ENCODE measurements at regions not wholly inside any gene's neighbourhood (a gene's known extent, or its start where the extent isn't known, plus 50 kb on each side); places are given as distances from the start of the nearest gene placed in this dataset.
A peak's percentile ranks its signal among the peaks of the same experiment; 100 is the strongest.

- no peak for DNase-seq (ENCODE audit: low spot score)
Observed at GRCh38 chr2:118278046-118278445, 189.8 kb downstream of the INSIG2 start.

GRCh38 chr2:118274841-118275510 lies 186.7 kb downstream of the INSIG2 start:
- DNase-seq (ENCODE audit: low spot score), result no peak

DNA sequence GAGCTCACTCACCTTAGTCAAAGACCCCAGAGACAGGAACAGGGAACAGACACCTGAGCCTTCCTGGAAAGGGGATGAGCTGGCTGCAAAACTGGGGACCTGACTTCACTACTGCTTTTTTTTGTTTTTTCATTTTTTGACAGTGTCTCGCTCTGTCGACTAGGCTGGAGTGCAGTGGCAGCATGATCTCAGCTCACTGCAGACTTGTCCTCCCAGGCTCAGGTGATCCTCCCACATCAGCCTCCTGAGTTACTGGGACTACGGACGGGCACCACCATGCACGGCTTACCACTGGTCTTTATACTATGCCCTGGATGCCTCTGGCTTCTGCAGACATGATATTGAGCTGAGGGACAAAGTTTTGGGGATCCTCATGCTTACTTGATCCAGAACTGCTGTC lies 184.1 kb downstream of the INSIG2 start:
- DNase-seq (ENCODE audit: low spot score), result no peak

DNA sequence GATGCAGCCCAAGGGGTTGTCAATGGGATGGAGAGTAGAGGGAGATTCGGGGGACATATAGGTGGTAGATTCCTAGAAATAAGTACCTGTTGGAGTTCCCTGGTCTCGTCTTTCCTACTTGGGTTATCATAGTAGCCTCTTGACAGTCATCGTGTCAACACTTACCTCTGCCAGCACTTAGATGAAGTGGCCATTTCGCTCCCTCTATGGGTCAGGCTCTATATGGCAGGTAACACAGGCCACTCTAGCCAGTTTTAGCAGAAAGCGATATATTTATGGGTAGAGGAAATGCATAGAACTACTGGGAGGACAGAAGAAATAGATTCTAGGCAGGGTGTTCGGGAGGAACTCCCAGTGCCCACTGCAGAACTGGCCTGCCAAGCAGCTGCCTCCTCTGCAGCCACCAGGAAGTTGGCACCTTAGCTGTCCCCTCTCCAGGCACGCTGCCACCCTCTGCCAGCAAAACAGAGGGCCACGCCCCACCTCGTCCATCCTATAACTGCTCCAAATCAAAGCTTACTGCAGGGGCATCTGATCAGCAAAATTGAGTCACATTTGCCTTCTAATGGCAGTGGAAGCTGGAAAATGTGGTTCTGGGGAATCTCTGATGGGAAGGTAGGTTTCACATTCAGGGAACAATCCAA lies 181.3 kb downstream of the INSIG2 start:
- no peak for DNase-seq (ENCODE audit: low spot score)

- no peak for DNase-seq (ENCODE audit: low spot score)
Observed at GRCh38 chr2:118268268-118268667, 180.0 kb downstream of the INSIG2 start.

DNA sequence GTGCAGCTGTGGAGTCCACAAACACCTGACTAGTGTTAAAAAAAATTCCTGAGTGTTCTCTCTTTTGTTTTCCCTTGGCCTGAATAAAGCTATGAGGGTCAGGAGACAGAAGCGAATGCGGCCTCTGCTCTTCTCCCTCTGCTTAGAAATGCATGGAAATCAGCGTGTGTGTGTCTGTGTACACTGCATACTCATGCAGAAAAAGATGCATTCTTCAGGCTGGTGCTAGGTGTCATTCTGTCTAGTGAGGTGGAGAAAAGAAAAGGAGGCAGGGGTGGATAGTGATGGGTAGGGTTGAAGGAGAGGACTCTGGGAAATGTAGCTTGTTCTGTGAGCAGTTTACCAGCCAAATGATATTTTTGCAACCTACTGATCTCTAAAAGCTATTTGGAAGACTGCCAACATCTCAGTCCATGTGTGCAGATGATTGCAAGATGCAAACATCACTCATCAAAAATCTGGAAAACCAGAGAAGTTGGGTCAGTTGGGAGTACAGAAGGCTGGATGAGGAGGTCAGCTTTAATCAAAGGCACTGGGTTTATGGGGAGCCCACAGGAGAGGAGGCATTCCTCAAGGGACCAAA lies 177.7 kb downstream of the INSIG2 start:
- no peak for DNase-seq (ENCODE audit: low spot score)

DNA sequence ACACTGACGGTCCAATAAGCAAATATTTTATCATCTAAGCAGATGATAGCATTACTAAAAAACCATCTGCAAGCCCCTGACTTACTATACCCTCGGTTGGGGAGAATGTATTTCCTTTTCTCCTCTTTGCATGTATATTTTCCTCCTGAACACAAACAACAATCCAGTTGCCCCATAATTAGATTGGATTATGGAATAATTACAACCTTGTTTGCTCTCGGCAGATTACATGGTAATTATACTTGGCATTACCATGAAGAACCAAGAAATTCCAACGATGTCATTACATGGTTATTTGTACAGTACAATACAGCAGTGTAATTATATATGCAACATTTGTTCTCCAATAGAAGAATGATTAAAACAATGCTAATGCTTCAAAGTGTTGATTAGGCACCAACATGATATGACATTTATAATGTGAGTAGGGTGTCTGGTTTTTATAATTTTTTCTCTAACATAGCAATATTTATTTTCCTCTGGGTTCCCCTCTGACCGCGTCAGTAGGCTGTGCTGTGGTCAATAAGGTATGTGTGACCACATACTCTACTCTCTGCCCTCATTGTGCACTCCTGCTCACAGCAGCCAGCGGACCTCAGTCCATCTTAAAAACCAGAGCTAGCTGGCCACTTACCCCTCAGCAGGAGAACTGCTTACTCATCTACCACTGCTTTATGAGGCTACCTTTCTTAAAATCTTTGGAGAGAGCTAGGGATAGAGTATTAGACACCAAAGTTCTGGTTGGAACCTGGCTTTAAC lies 176.1 kb downstream of the INSIG2 start:
- no peak for DNase-seq (ENCODE audit: low spot score)

GRCh38 chr2:118257696-118258095 lies 169.4 kb downstream of the INSIG2 start:
- DNase-seq (ENCODE audit: low spot score), result no peak

DNA sequence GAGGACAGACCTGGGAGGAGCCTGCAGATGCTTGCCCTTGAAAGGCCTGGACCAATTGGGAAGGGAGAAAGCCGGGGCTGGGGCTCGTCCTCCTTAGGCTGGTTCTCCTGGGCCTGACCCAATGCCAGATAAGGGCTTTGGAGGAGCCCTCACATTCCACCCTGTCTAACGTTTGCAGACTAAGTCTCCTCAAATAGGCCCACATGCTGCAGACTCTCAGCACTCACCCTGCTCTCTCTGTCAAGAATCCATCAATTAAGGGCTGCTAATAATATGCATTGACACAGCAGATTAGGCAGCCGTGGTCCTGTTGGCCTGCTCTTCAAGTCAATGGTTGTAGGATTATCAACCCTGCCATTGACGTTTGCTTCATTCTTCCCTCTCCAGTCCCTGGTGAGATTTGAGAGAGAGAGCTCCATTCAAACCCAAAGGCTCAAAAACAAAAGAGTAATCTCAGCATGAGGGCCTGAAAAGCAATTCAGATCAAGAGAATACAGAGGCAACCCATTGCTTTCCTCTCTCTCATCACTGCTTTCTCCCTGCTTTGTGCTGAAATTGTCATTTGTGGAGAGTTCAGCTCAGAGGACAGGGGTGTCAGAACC lies 167.6 kb downstream of the INSIG2 start:
- DNase-seq (ENCODE audit: low spot score), result no peak

DNA sequence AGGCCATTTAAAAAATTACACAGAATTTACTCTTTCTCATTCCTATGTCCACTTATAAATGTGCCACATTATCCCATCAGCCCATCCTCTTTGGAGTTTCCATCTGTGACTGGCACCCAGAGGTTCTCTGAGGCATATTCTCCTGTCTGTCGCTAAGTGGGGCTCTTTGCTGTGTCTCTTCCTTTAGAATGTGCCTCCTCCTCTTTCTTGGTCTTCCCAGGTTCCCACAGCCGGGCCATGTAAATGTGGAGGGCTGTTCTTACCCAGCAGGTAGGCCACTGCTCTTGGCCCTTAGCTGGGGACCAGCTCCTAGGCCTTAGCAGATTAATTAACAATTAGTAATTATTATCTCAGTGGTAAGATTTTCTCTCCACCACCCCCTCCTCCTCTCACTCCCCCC lies 167.0 kb downstream of the INSIG2 start:
- no peak for DNase-seq (ENCODE audit: low spot score)

DNA sequence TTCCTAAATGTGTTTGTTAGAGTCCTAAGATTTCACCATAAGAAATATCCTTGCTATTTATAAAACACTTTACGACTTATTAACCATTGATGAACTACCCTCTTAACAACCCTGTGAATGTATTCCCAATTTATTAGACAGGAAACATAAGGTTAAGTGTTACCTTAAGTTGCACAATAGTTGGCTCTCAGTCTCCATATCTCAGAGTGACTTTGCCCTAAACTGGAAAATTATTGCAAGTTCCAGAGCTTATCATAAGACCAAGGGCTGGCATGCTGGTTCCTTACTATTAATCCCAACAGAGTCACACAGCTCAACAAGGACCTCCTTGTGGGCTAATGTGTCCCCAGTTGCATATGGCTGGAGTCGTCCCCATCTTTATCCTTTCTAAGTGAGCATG lies 165.8 kb downstream of the INSIG2 start:
- DNase-seq (ENCODE audit: low spot score), result no peak

- DNase-seq (ENCODE audit: low spot score), result peak; percentile 19
Observed at GRCh38 chr2:118251427-118251826, 163.2 kb downstream of the INSIG2 start.

DNA sequence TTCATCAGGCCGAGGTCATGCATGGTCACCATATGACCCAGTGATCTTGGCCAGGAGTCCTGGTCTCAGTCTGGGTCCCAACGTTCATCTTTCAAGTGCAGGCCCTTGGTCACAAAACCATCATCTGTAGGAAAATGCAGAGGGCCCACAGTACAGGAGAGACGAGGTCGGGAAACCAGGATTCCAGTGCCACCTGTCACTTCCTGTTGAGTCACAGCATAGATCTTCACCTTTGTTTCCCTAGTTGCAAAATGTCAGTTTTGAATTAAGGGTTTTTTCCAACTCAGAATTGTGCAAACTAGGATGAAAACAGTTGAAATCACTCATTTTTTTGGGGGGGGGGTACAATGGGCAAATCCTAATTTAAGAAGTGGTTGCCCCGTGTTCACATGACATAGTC lies 162.2 kb downstream of the INSIG2 start:
- DNase-seq (ENCODE audit: low spot score), result no peak

DNA sequence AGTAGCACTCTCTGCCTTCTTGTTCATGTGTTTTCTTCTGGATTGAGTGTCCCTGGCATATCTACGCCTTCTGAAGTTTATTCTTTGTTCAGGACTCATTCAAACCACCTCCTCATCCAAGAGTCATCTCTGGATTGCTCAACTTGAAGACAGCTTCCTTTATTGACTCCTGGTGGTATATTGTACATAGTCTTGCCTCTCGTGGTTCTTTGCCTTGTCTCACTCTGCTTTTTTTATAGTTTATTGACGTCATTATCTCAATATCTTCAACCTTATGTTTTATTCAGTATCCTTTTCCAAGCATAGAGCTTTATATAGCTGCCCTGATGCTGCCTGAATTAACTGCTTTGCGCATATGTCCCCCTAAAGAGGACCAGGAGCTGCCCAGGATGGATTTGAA lies 161.7 kb downstream of the INSIG2 start:
- no peak for DNase-seq (ENCODE audit: low spot score)

- DNase-seq (ENCODE audit: low spot score), result no peak
Observed at GRCh38 chr2:118249531-118249930, 161.3 kb downstream of the INSIG2 start.

GRCh38 chr2:118246726-118247125 lies 158.5 kb downstream of the INSIG2 start:
- DNase-seq (ENCODE audit: low spot score), result no peak

DNA sequence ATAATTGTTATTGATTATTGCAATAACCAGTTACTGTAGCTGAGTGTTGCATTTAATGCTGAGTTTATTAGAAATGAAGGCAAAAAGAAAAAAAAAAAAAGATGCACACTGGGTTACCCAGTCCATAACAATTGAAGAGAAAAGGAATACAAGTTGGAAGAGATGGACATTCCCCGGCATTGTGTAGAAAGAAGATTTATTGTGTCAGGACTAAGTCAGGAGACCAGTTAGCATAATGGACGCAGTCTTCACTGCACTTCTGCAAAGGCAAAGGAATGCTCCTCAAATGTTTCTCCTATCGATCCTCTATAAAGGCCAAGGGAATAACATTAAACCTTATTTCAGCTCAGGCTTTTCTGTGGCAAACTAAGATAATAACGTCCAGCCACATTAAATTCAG lies 157.8 kb downstream of the INSIG2 start:
- DNase-seq (ENCODE audit: low spot score), result no peak

- no peak for DNase-seq (ENCODE audit: low spot score)
Observed at GRCh38 chr2:118244686-118245085, 156.4 kb downstream of the INSIG2 start.

DNA sequence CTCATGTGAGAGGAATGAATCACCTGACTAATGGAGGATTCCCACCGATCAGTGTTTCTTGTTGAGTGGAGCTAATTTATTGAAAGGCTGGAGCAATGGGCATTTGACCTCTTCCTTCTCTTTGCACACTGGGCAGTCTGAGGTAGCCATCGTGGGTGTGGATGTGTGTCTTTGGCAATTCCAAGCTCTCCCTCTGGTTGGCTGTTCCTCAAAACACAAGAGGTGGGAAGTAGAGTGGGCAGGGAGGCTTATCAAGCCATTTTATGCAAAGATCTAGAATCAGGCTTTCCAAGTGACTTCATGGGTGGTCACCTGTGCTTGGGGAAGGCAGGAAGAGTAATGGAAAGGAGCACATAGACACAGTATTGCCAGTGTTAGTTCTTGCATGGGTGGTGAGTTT lies 154.8 kb downstream of the INSIG2 start:
- DNase-seq (ENCODE audit: low spot score), result no peak

GRCh38 chr2:118242216-118242615 lies 153.9 kb downstream of the INSIG2 start:
- no peak for DNase-seq (ENCODE audit: low spot score)

- no peak for DNase-seq (ENCODE audit: low spot score)
Observed at GRCh38 chr2:118241128-118241527, 152.9 kb downstream of the INSIG2 start.

GRCh38 chr2:118240276-118240675 lies 152.0 kb downstream of the INSIG2 start:
- no peak for DNase-seq (ENCODE audit: low spot score)

GRCh38 chr2:118239284-118239683 lies 151.0 kb downstream of the INSIG2 start:
- DNase-seq (ENCODE audit: low spot score), result no peak
